GM21423 (cell line): ENCODE measurements at regions not wholly inside any gene's neighbourhood (a gene's known extent, or its start where the extent isn't known, plus 50 kb on each side); places are given as distances from the start of the nearest gene placed in this dataset.

Source experiments
- ATAC-seq: cut with Tn5 transposase; IDR thresholded peaks from one replicate; pipeline ENCODE4 v1.9.1; 2021; ENCODE audit warnings: mild to moderate bottlenecking, moderate library complexity; ENCODE audit not compliant: unreplicated experiment

- ATAC-seq: no peak
Observed at GRCh38 chr20:12354725-12355124, 437.0 kb downstream of the BTBD3 start.

- ATAC-seq: no peak
Observed at GRCh38 chr20:12355185-12355584, 437.5 kb downstream of the BTBD3 start.

GRCh38 chr20:12358006-12358654 lies 440.4 kb downstream of the BTBD3 start:
- no peak for ATAC-seq

- no peak for ATAC-seq
Observed at GRCh38 chr20:12358655-12359009, 440.9 kb downstream of the BTBD3 start.

- ATAC-seq: no peak
Observed at GRCh38 chr20:12371990-12372389, 454.3 kb downstream of the BTBD3 start.

GRCh38 chr20:12372557-12372956 lies 454.9 kb downstream of the BTBD3 start:
- ATAC-seq: no peak

- no peak for ATAC-seq
Observed at GRCh38 chr20:12375967-12376366, 458.3 kb downstream of the BTBD3 start.

- no peak for ATAC-seq
Observed at GRCh38 chr20:12383821-12384220, 466.1 kb downstream of the BTBD3 start.

- no peak for ATAC-seq
Observed at GRCh38 chr20:12386821-12387220, 469.1 kb downstream of the BTBD3 start.

- no peak for ATAC-seq
Observed at GRCh38 chr20:12391099-12391498, 473.4 kb downstream of the BTBD3 start.

- no peak for ATAC-seq
Observed at GRCh38 chr20:12394786-12395185, 477.1 kb downstream of the BTBD3 start.

- ATAC-seq: no peak
Observed at GRCh38 chr20:12395353-12395752, 477.7 kb downstream of the BTBD3 start.

- ATAC-seq: no peak
Observed at GRCh38 chr20:12395760-12396159, 478.1 kb downstream of the BTBD3 start.

GRCh38 chr20:12399110-12399836 lies 481.6 kb downstream of the BTBD3 start:
- no peak for ATAC-seq

GRCh38 chr20:12404941-12405340 lies 487.2 kb downstream of the BTBD3 start:
- ATAC-seq: no peak

- ATAC-seq: no peak
Observed at GRCh38 chr20:12406978-12407377, 489.3 kb downstream of the BTBD3 start.

GRCh38 chr20:12409501-12409900 lies 491.8 kb downstream of the BTBD3 start:
- ATAC-seq: no peak

GRCh38 chr20:12410783-12411182 lies 493.1 kb downstream of the BTBD3 start:
- ATAC-seq: no peak

GRCh38 chr20:12411246-12411940 lies 493.7 kb downstream of the BTBD3 start:
- no peak for ATAC-seq

- ATAC-seq: no peak
Observed at GRCh38 chr20:12413116-12413515, 495.4 kb downstream of the BTBD3 start.

- no peak for ATAC-seq
Observed at GRCh38 chr20:12414446-12415274, 497.0 kb downstream of the BTBD3 start.
